SK-N-SH (cell line): ENCODE measurements at regions not wholly inside any gene's neighbourhood (a gene's known extent, or its start where the extent isn't known, plus 50 kb on each side); places are given as distances from the start of the nearest gene placed in this dataset.

ENCODE experiments used
- CTCF ChIA-PET: fragments of 300-600, 350-600 bp; formaldehyde crosslinking; extraction: SDS; loops from one replicate; lab custom pipeline; 2021; lab: Yijun Ruan, JAX
- POLR2A ChIA-PET: fragments of 350-600 bp; sonication (Branson Sonifier 250); formaldehyde crosslinking; extraction: SDS; loops from one replicate; lab custom pipeline; 2020; ENCODE audit warnings: antibody characterized with exemption, inconsistent platforms; lab: Yijun Ruan, JAX
- DNase-seq: peaks from one replicate; pipeline ENCODE4 v3.0.0; 2012
- H2AFZ ChIP-seq: fragments of 200-600 bp; sonication (generic); 2 replicates; pipeline ENCODE4 v1.8.1; 2016; ENCODE audit warnings: antibody characterized with exemption, mild to moderate bottlenecking, low read depth
- H3F3A ChIP-seq: fragments of 200-600 bp; sonication (generic); replicated peaks from 2 replicates; pipeline ENCODE3; 2016; ENCODE audit warnings: antibody characterized with exemption, mild to moderate bottlenecking; ENCODE audit not compliant: insufficient read depth
- H3K27ac ChIP-seq, 2 experiments: fragments of 200-500 bp in 1 of 2; fragments of 200-600 bp in 1 of 2; sonication (Bioruptor generic) in 1 of 2; sonication (generic), shearing (Covaris generic) in 1 of 2; 2 replicates each; pipeline versions ENCODE4 v1.5.1 to v1.6.1; 2014 to 2016; ENCODE audit warnings: low read depth in 2 of 2, inconsistent platforms in 1 of 2, low read length in 1 of 2, mild to moderate bottlenecking in 1 of 2, mixed read lengths in 1 of 2
- H3K27me3 ChIP-seq: fragments of 200-600 bp; sonication (generic), shearing (Covaris generic); 2 replicates; pipeline ENCODE4 v1.6.1; 2016; ENCODE audit warnings: mixed run types; ENCODE audit not compliant: insufficient read depth
- H3K36me3 ChIP-seq, 2 experiments: fragments of 200-500 bp in 1 of 2; fragments of 200-600 bp in 1 of 2; sonication (Bioruptor generic) in 1 of 2; sonication (generic) in 1 of 2; replicated peaks in 1 of 2; 2 replicates each; pipeline versions ENCODE3 to v1.5.1; 2014 to 2016; ENCODE audit warnings: low read length in 1 of 2, mild to moderate bottlenecking in 1 of 2; ENCODE audit not compliant: insufficient read depth in 2 of 2, control insufficient read depth in 1 of 2
- H3K4me1 ChIP-seq, 2 experiments: fragments of 200-500 bp in 1 of 2; fragments of 200-600 bp in 1 of 2; sonication (Bioruptor generic) in 1 of 2; sonication (generic), shearing (Covaris generic) in 1 of 2; 2 replicates each; pipeline versions ENCODE4 v1.5.1 to v1.6.1; 2014 to 2016; ENCODE audit warnings: low read depth in 1 of 2, low read length in 1 of 2, mixed run types in 1 of 2; ENCODE audit not compliant: insufficient read depth in 2 of 2, control insufficient read depth in 1 of 2
- H3K4me2 ChIP-seq: fragments of 200-600 bp; sonication (generic), shearing (Covaris generic); 2 replicates; pipeline ENCODE4 v1.6.1; 2017; ENCODE audit warnings: mixed run types
- H3K4me3 ChIP-seq, 2 experiments: fragments of 200-500 bp in 1 of 2; fragments of 200-600 bp in 1 of 2; sonication (Bioruptor generic) in 1 of 2; sonication (generic), shearing (Covaris generic) in 1 of 2; 2 replicates each; pipeline versions ENCODE4 v1.5.1 to v1.8.1; 2014 to 2016; ENCODE audit warnings: low read depth in 2 of 2, inconsistent platforms in 1 of 2, low read length in 1 of 2, mild to moderate bottlenecking in 1 of 2, mixed read lengths in 1 of 2, moderate library complexity in 1 of 2
- H3K79me2 ChIP-seq: fragments of 200-600 bp; sonication (generic); 2 replicates; pipeline ENCODE4 v1.8.1; 2017; ENCODE audit warnings: mild to moderate bottlenecking; ENCODE audit not compliant: insufficient read depth
- H3K9ac ChIP-seq: fragments of 200-600 bp; sonication (generic); 2 replicates; pipeline ENCODE4 v1.6.1; 2017; ENCODE audit warnings: mixed run types
- H3K9me2 ChIP-seq: fragments of 200-600 bp; sonication (generic); 2 replicates; pipeline ENCODE4 v1.6.1; 2017; ENCODE audit warnings: mixed run types
- H3K9me3 ChIP-seq: fragments of 200-600 bp; sonication (generic); 2 replicates; pipeline ENCODE4 v1.6.1; 2017; ENCODE audit warnings: mixed run types, mild to moderate bottlenecking, moderate library complexity
- H4K20me1 ChIP-seq: fragments of 200-600 bp; sonication (generic); 2 replicates; pipeline ENCODE4 v1.6.1; 2017; ENCODE audit warnings: mild to moderate bottlenecking, mixed run types; ENCODE audit not compliant: insufficient read depth
- FOXJ3 ChIP-seq: sonication (generic); formaldehyde crosslinking; IDR thresholded peaks from 2 replicates; pipeline ENCODE4 v1.5.1; 2020; ENCODE audit warnings: mild to moderate bottlenecking, missing genetic modification reagents
- FOXM1 ChIP-seq: IDR thresholded peaks from 2 replicates; pipeline ENCODE4 v1.4.0; 2012; ENCODE audit warnings: low read depth, mild to moderate bottlenecking
- RAD21 ChIP-seq: IDR thresholded peaks from 2 replicates; pipeline ENCODE4 v1.6.1; 2012; ENCODE audit warnings: mild to moderate bottlenecking, low read length
- YY1 ChIP-seq: IDR thresholded peaks from 2 replicates; pipeline ENCODE4 v1.4.0; 2012; ENCODE audit warnings: low read depth, mild to moderate bottlenecking
- WGBS: methylation state at CpG from one replicate; pipeline ENCODE4 v1.1.6; 2017; ENCODE audit warnings: low lambda C conversion rate; 5-methylcytosine and 5-hydroxymethylcytosine counted together
- TF ChIP-seq, protein P1 (sequence below): IDR thresholded peaks from 2 replicates; pipeline ENCODE4; 2012
- TF ChIP-seq, protein P2 (sequence below): IDR thresholded peaks from 2 replicates; pipeline ENCODE4 v1.6.1; 2012; ENCODE audit warnings: mild to moderate bottlenecking, low read depth, low read length, moderate library complexity
- TF ChIP-seq, protein P3 (sequence below): fragments of 200-600 bp; sonication (generic); IDR thresholded peaks from 2 replicates; pipeline ENCODE4 v1.6.1; 2017; ENCODE audit warnings: antibody characterized with exemption, mild to moderate bottlenecking, moderate library complexity

GRCh38 chr5:20574576-20574975 is 586.6 kb upstream of the CDH18 start:
- Histone ChIP-seq H3K9me2 (no peaks in the 10 kb centered on the region; the same call in 1 of the 2 replicates), H3K27me3 (no peaks in the 10 kb centered on the region; the same call in 1 of the 2 replicates), H3K27ac (no peak overlapping the region), H3K4me1 (no peaks in the 10 kb centered on the region), H3K9ac (no peak overlapping the region), H2AFZ (no peak overlapping the region), H3F3A (no peaks in the 10 kb centered on the region), H3K4me2 (no peak overlapping the region), H3K9me3 (no peaks in the 10 kb centered on the region), H3K4me3 (no peak overlapping the region), H3K36me3 (no peaks in the 10 kb centered on the region), H3K79me2 (no peaks in the 10 kb centered on the region), H4K20me1 (no peaks in the 10 kb centered on the region)
- ChIA-PET POLR2A (no interaction called here), CTCF (no interaction called here)
- 54% methylated on average over 4 of the region's 4 CpGs for WGBS
- no peak for DNase-seq
- TF ChIP-seq YY1 (no peak), FOXM1 (no peak)
- TF ChIP-seq, protein P1, sequence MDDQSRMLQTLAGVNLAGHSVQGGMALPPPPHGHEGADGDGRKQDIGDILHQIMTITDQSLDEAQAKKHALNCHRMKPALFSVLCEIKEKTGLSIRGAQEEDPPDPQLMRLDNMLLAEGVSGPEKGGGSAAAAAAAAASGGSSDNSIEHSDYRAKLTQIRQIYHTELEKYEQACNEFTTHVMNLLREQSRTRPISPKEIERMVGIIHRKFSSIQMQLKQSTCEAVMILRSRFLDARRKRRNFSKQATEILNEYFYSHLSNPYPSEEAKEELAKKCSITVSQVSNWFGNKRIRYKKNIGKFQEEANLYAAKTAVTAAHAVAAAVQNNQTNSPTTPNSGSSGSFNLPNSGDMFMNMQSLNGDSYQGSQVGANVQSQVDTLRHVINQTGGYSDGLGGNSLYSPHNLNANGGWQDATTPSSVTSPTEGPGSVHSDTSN = no peak
- TF ChIP-seq, protein P2, sequence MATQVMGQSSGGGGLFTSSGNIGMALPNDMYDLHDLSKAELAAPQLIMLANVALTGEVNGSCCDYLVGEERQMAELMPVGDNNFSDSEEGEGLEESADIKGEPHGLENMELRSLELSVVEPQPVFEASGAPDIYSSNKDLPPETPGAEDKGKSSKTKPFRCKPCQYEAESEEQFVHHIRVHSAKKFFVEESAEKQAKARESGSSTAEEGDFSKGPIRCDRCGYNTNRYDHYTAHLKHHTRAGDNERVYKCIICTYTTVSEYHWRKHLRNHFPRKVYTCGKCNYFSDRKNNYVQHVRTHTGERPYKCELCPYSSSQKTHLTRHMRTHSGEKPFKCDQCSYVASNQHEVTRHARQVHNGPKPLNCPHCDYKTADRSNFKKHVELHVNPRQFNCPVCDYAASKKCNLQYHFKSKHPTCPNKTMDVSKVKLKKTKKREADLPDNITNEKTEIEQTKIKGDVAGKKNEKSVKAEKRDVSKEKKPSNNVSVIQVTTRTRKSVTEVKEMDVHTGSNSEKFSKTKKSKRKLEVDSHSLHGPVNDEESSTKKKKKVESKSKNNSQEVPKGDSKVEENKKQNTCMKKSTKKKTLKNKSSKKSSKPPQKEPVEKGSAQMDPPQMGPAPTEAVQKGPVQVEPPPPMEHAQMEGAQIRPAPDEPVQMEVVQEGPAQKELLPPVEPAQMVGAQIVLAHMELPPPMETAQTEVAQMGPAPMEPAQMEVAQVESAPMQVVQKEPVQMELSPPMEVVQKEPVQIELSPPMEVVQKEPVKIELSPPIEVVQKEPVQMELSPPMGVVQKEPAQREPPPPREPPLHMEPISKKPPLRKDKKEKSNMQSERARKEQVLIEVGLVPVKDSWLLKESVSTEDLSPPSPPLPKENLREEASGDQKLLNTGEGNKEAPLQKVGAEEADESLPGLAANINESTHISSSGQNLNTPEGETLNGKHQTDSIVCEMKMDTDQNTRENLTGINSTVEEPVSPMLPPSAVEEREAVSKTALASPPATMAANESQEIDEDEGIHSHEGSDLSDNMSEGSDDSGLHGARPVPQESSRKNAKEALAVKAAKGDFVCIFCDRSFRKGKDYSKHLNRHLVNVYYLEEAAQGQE = no peak

GRCh38 chr5:20572614-20573013 is 584.6 kb upstream of the CDH18 start:
- peak; percentile 24; the same call in 1 of the 2 replicates for TF ChIP-seq RAD21
- TF ChIP-seq, protein P3, sequence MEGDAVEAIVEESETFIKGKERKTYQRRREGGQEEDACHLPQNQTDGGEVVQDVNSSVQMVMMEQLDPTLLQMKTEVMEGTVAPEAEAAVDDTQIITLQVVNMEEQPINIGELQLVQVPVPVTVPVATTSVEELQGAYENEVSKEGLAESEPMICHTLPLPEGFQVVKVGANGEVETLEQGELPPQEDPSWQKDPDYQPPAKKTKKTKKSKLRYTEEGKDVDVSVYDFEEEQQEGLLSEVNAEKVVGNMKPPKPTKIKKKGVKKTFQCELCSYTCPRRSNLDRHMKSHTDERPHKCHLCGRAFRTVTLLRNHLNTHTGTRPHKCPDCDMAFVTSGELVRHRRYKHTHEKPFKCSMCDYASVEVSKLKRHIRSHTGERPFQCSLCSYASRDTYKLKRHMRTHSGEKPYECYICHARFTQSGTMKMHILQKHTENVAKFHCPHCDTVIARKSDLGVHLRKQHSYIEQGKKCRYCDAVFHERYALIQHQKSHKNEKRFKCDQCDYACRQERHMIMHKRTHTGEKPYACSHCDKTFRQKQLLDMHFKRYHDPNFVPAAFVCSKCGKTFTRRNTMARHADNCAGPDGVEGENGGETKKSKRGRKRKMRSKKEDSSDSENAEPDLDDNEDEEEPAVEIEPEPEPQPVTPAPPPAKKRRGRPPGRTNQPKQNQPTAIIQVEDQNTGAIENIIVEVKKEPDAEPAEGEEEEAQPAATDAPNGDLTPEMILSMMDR = peak; percentile 37
- TF ChIP-seq, protein P2 = no peak
- no peak for TF ChIP-seq FOXJ3 (CRISPR knock-in tag)
- TF ChIP-seq, all 33 proteins: peak for 2
- ChIA-PET CTCF (interaction anchor here (0.6 kb wide), 1 partner anchor 241 kb away, joined by 3 read pairs; no protein-coding TSS in a partner anchor), POLR2A (no interaction called here)
- no peak overlapping the region for H3K9ac ChIP-seq
- no peaks in the 10 kb centered on the region for H3F3A ChIP-seq
- no peak overlapping the region for H3K4me3 ChIP-seq
- no peaks in the 10 kb centered on the region; the same call in 1 of the 2 replicates for H3K27me3 ChIP-seq
- H3K4me1 ChIP-seq = no peaks in the 10 kb centered on the region
- H4K20me1 ChIP-seq = no peaks in the 10 kb centered on the region
- 0 out of 2 replicates have a peak overlapping the region, but pooled peaks have one; percentile 2 for H2AFZ ChIP-seq
- no peak overlapping the region for H3K4me2 ChIP-seq
- no peaks in the 10 kb centered on the region for H3K9me3 ChIP-seq
- H3K36me3 ChIP-seq = no peaks in the 10 kb centered on the region
- H3K79me2 ChIP-seq = no peaks in the 10 kb centered on the region
- no peak for DNase-seq
- H3K27ac ChIP-seq = no peak overlapping the region
- no peaks in the 10 kb centered on the region for H3K9me2 ChIP-seq
